Psoas muscle (tissue), 7 donors: ENCODE measurements at regions not wholly inside any gene's neighbourhood (a gene's known extent, or its start where the extent isn't known, plus 50 kb on each side); places are given as distances from the start of the nearest gene placed in this dataset.

ENCODE experiments used
- ATAC-seq, 4 donors: fragments of 200-7000 bp; cut with Tn5 transposase; one replicate each; pipeline ENCODE4 v1.9.1; 2020; ENCODE audit warnings: moderate library complexity in 3 of 4, mild to moderate bottlenecking in 2 of 4
- DNase-seq, 2 donors: peaks; one replicate each; pipeline ENCODE4 v3.0.0-alpha.2; 2020
- H3K27ac ChIP-seq: fragments of 200-600 bp; one replicate; pipeline ENCODE4 v1.8.0; 2022
- H3K27me3 ChIP-seq, 3 donors: fragments of 200-600 bp in 1 of 3; one replicate each; pipeline versions ENCODE4 v1.6.1 to v1.8.0; 2013 to 2022; ENCODE audit warnings: low read length in 2 of 3, mild to moderate bottlenecking in 2 of 3, moderate library complexity in 1 of 3; ENCODE audit not compliant: insufficient read depth in 3 of 3
- H3K36me3 ChIP-seq, 2 donors: fragments of 200-600 bp in 1 of 2; one replicate each; pipeline versions ENCODE4 v1.6.1 to v1.8.0; 2013 to 2022; ENCODE audit warnings: low read depth in 1 of 2, mild to moderate bottlenecking in 1 of 2, moderate library complexity in 1 of 2; ENCODE audit not compliant: insufficient read depth in 1 of 2
- H3K4me1 ChIP-seq: fragments of 200-600 bp; one replicate; pipeline ENCODE4 v1.8.0; 2022
- H3K4me3 ChIP-seq: fragments of 200-600 bp; one replicate; pipeline ENCODE4 v1.8.0; 2022; ENCODE audit warnings: mild to moderate bottlenecking
- H3K9me3 ChIP-seq: fragments of 200-600 bp; one replicate; pipeline ENCODE4 v1.8.0; 2022
- WGBS, 3 donors: extraction: QIAGEN DNeasy Blood & Tissue Kit; methylation state at CpG; one replicate each; pipeline versions ENCODE4 v1.1.6 to v1.1.7; 2013; 5-methylcytosine and 5-hydroxymethylcytosine counted together
- intact Hi-C, 2 donors: fragments of 100-400 bp; cut with DNase I; formaldehyde crosslinking; loops; one replicate each; pipeline versions ENCODE4 v1.11.0 to v1.14.2; 2022
- TF ChIP-seq, protein P1 (sequence below): fragments of 200-600 bp; IDR thresholded peaks from one replicate; pipeline ENCODE4 v1.8.0; 2022; ENCODE audit warnings: antibody characterized with exemption
- donor health status: healthy with polysubstance abuse.
- donor health status: DM: no; HTN: no; CAD: no; lungs with moderate emphysema.
- donor health status: Bipolar disorder and iron deficiency.
- donor health status: healthy.
- donor health status: DM: yes; HTN: yes; CAD: no.
- donor health status: DM: no; HTN: no; CAD: no.
- donor health status: DM: yes; HTN: yes; CAD: no.

DNA sequence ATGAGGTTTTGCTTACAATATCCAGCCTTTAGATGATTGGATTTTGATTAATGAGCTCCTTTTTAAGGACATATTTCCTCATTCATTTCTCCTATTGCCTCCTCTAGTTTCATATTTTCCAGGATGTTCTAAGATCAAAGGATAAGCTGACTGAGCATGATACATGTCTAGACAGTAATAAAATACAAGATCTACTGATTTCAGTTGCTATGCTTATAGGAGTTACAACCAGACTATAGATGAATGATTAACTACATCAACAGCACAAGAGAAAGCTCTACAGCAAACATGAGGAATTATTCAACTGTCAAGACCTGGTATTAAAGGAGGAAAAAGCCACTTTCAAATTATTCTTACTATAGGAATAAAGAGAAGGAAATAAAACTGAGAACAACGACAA is 85.0 kb upstream of the LINC00305 start:
- DNase-seq (no peak), ATAC-seq (no peak)
- Histone ChIP-seq H3K27ac (no peak overlapping the region), H3K4me1 (no peaks in the 10 kb centered on the region), H3K4me3 (no peak overlapping the region), H3K36me3 (no peaks in the 10 kb centered on the region), H3K27me3 (no peaks in the 10 kb centered on the region), H3K9me3 (no peaks in the 10 kb centered on the region)
- intact Hi-C loops, result no loop called here
- TF ChIP-seq, protein P1, sequence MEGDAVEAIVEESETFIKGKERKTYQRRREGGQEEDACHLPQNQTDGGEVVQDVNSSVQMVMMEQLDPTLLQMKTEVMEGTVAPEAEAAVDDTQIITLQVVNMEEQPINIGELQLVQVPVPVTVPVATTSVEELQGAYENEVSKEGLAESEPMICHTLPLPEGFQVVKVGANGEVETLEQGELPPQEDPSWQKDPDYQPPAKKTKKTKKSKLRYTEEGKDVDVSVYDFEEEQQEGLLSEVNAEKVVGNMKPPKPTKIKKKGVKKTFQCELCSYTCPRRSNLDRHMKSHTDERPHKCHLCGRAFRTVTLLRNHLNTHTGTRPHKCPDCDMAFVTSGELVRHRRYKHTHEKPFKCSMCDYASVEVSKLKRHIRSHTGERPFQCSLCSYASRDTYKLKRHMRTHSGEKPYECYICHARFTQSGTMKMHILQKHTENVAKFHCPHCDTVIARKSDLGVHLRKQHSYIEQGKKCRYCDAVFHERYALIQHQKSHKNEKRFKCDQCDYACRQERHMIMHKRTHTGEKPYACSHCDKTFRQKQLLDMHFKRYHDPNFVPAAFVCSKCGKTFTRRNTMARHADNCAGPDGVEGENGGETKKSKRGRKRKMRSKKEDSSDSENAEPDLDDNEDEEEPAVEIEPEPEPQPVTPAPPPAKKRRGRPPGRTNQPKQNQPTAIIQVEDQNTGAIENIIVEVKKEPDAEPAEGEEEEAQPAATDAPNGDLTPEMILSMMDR, result no peak
- 76 to 83% (median 79%) methylated on average over 1 of the region's 1 CpG for WGBS, 3 donors

DNA sequence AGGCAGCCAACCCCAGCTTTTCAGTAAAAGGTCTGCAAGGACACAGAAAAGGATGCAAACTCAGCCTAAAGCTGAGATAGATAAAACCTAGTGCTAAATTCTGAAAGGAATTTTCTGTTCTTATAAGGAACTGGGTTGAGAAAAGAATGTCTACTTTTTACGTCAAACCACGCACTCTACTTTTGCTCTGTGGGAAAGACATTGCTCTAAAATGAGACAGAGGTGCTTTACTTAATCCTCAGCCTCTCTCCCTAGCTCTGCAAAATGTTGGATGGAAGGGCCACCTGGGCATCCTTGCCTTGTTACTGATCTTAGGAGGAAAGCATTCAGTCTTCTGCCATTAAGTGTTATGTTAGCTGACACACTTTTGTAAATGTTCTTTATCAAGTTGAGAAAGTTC is 72.1 kb upstream of the LINC00305 start:
- intact Hi-C loops, result no loop called here
- Histone ChIP-seq H3K36me3 (no peaks in the 10 kb centered on the region), H3K4me1 (no peaks in the 10 kb centered on the region), H3K27me3 (no peaks in the 10 kb centered on the region), H3K4me3 (no peak overlapping the region), H3K9me3 (no peaks in the 10 kb centered on the region), H3K27ac (no peak overlapping the region)
- DNase-seq, result no peak
- 86 to 92% (median 92%) methylated on average over 2 of the region's 2 CpGs for WGBS, 3 donors
- ATAC-seq, result no peak
- TF ChIP-seq, protein P1, result no peak

DNA sequence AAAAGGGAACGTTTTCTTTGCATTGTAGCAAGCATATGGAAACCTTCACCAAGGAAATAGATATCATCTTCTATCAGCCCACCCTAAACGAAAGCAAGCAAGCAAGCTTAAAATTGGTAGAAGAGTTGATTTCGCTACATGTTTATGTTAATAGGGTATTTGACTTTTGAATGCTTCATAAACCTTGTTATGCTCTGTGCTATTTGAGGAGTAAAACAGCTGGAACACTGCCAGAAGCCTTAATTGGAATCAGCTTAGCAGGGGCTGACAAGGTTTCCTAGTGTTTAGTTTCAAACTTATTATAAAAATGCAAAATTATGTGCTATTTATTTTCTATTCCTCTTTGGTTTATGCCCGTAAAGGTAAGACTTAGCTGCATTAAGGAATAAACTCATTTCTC is 70.6 kb upstream of the LINC00305 start:
- H3K9me3 ChIP-seq, result no peaks in the 10 kb centered on the region
- intact Hi-C loops, result no loop called here
- no peaks in the 10 kb centered on the region for H3K36me3 ChIP-seq
- H3K27me3 ChIP-seq, result no peaks in the 10 kb centered on the region
- ATAC-seq, result no peak
- no peak overlapping the region for H3K27ac ChIP-seq
- H3K4me3 ChIP-seq, result no peak overlapping the region
- 59 to 65% (median 61%) methylated on average over 4 of the region's 4 CpGs for WGBS, 3 donors
- TF ChIP-seq, protein P1, result no peak
- no peak for DNase-seq
- H3K4me1 ChIP-seq, result no peaks in the 10 kb centered on the region

DNA sequence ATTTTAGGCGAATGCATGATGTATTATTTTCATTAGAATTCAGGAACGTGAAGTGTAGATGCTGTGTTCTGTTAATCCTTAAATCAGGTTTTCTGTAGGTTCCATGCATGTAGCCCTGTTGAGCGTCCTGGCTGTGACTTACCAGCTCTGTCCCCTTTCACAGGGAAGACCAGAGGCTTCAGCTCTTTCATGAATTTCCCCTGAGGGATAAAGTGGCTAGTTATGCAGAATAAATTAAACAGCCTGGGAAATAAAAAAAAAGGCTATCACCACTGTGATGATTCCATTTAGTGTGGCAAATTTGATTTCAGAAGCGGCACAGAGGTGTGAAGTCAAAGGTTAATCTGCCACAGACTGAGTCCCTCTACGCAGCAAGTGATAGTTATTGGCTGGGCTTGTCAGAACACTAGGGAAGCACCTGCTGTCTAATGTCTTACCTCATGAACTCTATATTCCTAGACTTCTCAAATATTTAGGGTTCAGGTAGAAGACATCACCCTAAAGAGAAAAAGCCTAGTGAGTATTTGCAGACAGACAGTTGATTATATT is 61.6 kb upstream of the LINC00305 start:
- no peaks in the 10 kb centered on the region for H3K4me1 ChIP-seq
- DNase-seq (no peak), ATAC-seq (no peak)
- no peak overlapping the region for H3K27ac ChIP-seq
- no peaks in the 10 kb centered on the region for H3K27me3 ChIP-seq
- WGBS, 3 donors, result 62 to 71% (median 67%) methylated on average over 5 of the region's 5 CpGs
- TF ChIP-seq, protein P1, result no peak
- no peaks in the 10 kb centered on the region for H3K9me3 ChIP-seq
- H3K36me3 ChIP-seq, result no peaks in the 10 kb centered on the region
- no peak overlapping the region for H3K4me3 ChIP-seq
- intact Hi-C loops, result no loop called here

DNA sequence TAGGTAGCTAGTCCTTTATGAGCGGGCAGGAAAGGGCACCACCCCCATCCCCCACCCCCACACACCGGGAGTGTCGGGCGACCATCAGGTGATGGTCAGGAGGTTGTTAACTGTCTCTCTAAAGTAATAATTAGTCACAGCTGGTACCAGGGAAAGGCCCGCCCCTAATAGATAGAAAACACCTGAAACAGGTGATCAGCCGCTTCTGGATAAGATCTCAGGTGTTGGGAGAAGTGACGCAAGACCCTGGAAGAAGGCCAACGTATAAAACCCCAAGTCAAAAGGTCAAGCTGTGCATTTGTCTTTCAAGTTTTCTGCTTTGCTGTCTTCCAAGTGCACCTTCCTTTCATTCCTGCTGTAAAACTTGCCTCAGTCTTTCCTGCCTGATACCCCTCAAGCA is 59.6 kb upstream of the LINC00305 start:
- H3K27me3 ChIP-seq, result no peaks in the 10 kb centered on the region

More for the DNA sequence above, 59.6 kb upstream of the LINC00305 start:
- Histone ChIP-seq H3K27ac (no peak overlapping the region), H3K4me3 (no peak overlapping the region), H3K9me3 (no peaks in the 10 kb centered on the region), H3K4me1 (no peaks in the 10 kb centered on the region), H3K36me3 (no peaks in the 10 kb centered on the region)
- ATAC-seq (no peak), DNase-seq (no peak)
- WGBS, 3 donors, result 78 to 87% (median 84%) methylated on average over 8 of the region's 8 CpGs
- TF ChIP-seq, protein P1, result no peak
- intact Hi-C loops, result no loop called here
